GM21390 (cell line): ENCODE measurements at regions not wholly inside any gene's neighbourhood (a gene's known extent, or its start where the extent isn't known, plus 50 kb on each side); places are given as distances from the start of the nearest gene placed in this dataset.

ENCODE experiments used
- ATAC-seq: cut with Tn5 transposase; IDR thresholded peaks from one replicate; pipeline ENCODE4 v1.9.1; 2021; ENCODE audit not compliant: unreplicated experiment

DNA sequence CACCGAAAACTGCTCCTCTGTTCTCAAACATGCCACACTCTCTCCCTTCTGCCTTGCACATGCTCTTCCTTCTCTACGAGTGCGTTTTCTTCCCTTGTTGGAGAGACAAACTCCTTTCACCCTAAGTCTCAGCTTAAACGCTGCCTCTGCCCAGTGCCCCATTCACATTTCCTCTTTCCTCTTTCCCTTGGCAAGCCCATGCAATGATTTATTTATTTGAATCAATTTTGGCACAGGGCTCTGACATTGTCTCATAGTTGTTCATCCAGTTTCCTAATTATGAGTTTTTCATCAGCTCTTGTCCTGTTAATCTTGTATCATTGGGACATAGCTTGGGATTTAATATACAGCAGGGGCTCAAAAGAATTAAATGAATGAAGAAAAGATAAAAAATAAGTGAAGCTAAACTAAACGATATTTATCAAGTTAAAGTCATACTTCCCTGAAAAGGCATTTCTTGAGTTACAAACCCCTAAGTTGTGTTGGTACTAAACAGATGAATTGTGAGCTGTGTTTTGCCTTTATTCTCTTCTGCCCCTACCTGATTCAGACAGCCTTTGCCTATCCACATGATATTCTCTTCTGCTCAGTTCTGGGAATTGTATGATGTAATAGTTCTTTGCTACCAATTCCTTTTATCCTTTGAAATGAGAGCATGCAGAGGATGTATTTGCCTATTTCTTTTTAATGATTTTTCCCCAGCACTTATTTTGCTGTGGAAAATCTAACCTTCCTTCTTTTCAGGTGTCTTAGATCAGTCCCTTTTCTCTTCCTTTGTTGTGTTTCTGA, 704.4 kb downstream of the UTRN start:
- ATAC-seq: no peak

DNA sequence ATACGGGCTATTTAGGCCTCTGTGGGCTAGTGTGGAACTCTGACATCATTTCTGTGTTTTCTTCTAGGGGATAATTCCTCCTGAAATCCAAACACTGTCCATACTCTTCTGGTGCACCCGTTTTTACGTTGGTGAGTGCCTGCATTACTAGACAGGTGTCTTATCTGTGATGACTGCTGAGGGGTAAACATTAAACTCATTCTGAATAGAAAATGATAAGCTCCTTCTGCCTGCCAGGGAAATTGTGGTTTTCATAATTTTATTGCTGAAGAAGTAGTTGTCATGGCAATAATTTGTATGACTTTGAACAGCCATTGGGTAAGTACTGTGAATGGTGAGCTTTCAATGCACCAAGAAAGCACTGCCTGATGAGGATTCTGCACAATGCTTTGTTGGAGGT, 705.6 kb downstream of the UTRN start:
- no peak for ATAC-seq

DNA sequence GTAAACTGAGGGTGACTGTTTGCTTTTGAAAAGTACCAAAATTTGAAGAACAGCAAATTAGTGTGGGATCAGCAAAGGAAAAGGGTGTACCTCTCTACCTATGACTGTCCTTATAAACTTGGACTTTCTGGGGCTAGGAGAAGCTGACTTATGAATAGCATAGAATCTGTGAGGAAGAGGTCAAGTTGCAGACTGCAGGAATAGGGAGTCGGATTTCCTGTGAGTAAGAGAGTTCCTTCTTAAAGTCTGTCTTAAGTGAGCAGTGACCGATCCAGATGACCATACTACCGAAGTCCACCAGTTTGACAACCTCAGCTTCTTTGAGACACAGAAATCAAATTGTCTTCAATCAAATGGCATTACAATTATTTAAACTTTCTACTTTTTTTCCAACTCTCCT, 708.7 kb downstream of the UTRN start:
- no peak for ATAC-seq

DNA sequence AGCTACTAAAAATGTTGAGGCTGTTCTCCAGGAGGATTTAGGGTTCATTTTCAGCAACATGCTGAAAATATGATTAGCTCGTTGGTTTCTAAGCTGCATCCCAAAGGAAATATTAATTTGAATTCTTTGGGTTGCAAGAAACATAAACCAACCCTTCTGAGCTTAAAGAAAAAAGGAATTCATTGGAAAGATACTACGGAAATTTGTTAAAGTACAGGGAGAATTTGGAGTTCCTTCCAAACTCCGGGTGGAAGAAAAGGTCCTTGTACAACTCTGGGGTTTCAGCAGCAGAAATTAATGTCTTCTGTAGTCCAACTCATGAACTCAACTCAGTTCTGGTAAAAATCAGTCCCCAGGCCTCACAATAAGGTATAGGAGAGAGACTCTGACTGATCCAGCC, 712.9 kb downstream of the UTRN start:
- ATAC-seq: no peak

DNA sequence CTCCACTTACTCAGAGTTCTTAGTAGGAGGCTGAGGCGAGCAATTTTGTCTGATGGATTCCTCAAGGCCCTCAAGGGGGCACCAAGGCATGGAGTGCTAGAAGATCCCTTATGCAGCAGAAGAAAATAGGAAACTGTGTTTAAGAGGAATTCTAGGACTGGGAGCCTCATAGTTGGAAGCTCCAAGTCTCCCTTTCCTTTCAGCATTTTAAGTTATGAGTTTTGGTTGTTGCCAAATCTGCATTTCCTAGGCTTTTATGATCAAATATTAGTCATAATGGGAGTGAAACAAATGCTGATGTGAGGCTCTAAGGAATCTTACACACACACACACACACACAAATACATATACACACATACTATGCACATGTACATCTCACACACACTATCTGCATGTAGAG, 714.0 kb downstream of the UTRN start:
- no peak for ATAC-seq

DNA sequence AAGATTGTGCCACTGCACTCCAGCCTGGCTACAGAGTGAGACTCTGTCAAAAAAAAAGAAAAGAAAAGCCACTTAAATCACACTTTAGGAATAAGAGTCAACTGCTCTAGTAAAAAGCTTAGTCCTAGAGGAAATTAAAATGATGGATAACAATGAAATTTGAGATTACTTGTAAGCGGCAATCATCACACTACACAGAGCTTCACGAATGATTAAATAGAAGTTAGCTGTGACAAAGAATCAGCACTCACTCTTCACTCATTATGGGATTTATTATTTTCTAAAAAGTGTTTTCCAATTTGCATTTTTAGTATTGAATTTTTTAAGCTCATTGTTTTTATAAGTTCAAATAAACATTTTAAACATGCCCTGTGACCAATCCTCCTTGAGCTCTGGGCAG, 718.0 kb downstream of the UTRN start:
- ATAC-seq: no peak

DNA sequence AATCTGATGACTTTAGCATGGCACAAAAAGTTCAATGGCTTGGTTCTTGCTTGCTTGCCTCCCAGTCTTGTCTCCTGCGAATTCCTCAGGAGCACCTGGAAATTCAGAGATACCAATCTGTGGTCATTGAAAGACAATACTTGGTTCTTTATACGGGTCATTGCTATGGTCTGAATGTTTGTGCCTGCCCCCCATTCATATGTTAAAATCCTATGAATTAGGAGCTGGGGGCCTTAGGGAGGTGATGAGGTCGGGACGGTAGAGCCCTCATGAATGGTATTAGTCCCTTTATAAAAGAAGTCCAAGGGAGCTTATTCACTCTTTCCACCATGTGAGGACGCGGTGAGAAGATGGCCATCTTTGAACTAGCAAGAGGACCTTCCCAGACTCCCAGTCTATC, 721.8 kb downstream of the UTRN start:
- no peak for ATAC-seq

DNA sequence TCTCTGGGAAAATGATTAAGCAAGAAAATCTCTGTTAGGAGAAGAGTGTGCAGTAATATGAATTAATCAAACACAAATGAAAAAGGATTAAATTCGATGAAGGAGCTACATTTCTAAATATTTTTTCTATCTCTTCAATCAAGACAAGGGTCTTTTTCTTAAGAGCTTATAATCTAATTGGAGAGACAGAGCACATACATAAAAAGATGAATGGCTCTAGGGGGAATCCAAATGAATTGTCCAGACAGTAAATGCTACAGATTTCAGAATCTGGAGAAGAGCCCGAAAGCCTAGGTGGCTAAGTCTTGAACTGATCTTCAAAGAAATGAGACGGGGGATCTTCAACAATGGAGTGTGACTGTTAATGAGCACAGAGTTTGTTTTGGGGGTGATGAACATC, 723.6 kb downstream of the UTRN start:
- ATAC-seq: no peak

DNA sequence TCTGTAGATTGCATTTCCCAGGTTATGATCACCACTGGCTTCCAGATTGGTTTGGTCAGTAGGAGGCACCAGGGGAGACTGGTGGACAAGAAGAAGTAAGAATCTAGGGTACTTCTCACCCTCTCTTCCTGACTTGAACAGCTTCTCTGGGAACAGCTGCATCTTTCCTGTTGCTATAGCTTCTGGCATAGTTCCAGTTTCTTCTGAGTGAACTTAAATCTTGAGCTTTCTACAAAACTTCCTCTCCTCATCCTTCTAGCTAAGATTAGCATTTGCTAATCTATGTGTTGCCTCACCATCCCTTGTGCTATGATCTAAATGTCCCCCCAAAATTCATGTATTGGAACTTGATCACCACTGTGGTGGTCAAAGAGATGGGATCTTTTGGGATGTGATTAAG, 724.6 kb downstream of the UTRN start:
- ATAC-seq: no peak

DNA sequence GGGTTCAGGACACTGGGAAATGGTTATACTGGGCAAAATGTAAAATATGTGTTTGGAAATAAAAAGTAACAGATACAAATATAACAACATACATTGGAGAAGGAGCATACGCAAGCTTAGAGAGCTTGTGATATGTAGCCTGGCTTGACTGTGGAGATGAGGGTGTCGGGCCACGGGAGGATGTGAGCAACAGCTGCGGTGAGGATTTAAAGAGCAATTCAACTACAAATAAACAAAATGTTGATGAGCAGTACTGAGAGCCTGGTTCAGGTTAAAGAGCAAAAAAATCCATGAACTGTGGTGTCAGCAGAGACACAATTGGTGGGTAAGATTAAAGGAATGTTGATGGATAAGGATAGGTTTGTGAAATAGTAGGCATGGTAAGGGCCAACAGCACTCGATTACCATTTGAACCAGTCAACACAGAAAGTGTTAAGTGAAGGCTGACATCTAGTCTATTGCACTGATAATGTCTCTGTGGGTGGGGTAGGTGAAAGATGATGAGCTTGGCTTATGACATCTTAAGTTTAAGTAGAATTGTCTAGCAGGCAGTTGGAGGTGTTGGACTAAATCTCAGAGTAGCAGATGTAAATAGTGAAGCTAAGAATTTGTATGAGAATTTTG, 723.2 kb downstream of the EPM2A start:
- ATAC-seq: no peak

DNA sequence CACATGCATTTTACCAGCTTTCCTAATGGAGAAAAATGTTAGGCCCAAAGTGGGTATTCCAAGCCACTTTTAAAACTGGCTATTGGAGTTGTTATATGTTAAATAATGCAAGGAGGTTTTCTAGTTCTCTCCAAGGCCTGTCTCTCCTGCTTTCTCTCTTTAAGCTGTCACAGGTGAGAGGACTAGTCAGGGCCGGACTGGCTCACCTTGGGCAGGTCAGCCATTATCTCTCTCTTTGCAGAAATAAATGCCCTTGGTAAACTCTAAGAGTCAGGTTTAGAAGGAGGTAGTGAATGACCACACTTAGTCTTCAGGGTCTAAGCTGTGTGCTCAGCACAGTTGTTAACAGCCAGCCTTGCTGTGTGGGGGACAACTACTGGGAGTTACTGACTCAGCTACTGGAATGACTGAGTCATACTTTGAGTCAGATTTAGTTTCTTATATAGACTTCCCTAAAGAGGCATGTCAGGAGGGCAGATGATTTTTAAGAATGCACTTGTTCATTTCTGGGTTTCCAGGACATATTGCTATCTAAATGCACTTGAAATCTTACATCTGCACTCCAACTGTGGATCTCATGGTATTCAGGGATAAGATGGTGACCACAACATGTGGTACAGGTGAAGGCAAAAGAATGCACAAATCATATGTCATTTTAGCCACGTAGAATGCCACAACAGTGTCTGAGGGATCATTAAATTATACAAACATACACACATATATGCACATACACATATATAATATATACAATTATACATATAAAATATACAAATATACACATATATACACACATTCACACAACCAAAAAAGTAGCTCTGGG, 719.4 kb downstream of the EPM2A start:
- peak; percentile 98 for ATAC-seq

DNA sequence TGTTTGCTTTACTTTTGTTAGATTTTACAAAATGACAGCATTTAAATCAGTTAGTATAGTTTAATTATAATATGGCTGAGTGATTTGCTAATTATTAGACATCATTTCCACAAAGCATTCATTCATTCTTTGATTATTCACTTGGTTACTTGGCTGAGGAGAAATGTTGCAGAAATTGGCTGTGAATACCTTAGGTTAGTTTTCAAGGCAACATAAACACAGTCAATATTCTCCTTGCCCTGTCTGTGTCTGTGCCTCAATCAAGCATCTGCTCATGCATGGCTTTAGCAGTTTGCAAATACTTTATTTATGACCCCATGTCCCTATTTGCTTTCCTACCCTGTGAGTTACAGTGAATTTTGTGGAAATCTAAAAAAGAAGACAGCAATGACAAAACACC, 718.3 kb downstream of the EPM2A start:
- ATAC-seq: no peak

DNA sequence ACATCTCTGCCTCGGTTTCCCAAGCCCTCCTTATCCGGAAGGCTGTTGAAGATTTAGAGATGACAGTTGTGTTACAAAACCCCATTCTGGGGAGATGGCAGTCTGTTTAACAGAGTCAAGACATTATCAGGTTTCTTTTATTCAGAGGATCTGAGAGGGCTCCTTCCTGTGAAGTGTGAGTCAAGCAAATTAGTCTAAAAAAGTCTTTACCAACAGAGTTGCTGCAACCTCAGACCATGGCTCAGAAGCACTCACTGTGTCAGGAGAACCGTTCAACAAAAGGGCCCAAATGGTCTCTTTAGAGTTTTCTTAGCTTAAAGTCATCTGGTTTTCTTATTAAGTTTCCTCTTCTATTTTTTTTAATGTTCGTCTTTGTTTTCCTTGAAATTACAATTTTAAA, 717.8 kb downstream of the EPM2A start:
- no peak for ATAC-seq

DNA sequence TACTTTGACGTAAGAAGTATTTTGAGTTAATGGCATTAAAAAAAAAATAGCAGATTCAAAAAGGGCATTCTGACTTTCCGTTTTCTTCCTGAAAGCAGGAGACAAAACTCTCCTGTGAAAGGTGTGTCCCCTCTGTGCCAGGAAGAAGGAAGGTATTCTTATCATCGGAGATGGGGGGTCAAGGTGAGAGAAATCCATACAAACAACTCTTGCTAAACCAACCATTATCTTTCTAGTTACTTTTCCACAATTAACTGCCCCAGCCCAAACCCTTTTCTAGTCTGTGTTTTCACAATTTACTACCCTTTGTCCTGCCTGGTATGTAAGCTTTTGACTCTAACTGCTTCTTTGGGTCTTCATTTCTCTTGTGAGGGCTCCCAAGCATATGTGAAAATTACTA, 717.3 kb downstream of the EPM2A start:
- no peak for ATAC-seq

DNA sequence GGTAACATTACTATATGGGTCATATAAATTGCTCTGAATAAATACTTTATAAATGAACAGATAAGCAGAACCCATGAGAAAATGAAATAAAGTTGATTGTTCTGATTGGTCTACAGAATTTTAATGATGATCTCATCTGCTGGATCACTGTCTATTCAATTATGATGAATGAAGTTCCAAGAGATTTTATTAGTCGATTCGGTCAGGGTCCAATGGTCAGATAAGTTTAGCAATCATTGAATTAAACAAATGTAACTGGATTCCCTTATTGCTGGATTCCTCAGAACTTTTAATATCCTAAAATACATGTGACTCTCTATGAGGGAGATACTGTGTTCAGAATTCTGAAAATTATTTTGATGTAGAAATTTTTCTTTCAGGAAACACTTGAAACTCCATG, 715.2 kb downstream of the EPM2A start:
- ATAC-seq: no peak

DNA sequence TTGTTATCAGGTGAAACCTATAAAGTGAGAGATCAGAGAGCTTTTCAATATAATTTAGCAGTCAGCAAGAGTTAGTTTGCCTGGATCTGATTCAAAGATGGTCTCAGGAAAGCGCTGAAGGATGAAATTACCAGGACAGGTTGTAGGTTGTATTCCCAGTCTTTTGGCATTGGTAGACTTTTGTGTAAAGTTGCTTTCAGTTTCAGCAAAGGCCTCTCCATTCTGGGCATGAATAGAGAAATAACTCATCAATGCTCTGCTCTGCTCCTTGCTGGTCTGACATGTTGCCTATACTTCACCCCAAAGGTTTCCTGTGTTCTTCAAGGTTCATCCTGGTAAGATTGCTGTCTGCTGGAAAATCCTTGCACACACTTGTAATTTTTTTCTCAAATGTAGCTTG, 714.8 kb downstream of the EPM2A start:
- no peak for ATAC-seq

DNA sequence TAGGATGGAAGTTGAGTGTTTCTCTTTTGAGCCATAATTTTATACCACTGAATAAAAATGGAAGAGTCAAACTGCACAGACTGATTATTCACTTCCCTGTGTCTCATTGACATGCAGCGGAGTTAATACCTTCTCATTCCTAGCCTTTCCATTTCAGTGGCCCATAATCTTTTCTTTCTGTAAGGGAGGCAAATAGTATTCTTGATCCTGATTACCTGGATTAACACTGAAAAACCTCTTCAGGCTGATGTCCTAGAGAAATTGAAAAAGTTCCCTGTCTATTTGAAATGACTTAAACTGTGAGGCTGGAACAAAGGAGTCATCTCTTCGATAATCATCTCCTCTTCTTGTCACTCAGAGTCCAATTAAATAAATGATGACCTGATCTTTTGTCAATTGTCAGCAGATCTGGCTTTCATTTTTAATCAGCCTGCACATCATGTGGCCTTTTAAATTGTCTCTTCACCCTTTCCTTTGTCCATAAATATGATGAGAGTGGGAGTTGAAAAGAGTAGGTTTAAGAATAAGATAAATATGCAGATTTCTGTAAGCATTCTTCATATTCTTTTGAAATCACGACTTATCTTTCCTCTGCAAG, 713.0 kb downstream of the EPM2A start:
- no peak for ATAC-seq

DNA sequence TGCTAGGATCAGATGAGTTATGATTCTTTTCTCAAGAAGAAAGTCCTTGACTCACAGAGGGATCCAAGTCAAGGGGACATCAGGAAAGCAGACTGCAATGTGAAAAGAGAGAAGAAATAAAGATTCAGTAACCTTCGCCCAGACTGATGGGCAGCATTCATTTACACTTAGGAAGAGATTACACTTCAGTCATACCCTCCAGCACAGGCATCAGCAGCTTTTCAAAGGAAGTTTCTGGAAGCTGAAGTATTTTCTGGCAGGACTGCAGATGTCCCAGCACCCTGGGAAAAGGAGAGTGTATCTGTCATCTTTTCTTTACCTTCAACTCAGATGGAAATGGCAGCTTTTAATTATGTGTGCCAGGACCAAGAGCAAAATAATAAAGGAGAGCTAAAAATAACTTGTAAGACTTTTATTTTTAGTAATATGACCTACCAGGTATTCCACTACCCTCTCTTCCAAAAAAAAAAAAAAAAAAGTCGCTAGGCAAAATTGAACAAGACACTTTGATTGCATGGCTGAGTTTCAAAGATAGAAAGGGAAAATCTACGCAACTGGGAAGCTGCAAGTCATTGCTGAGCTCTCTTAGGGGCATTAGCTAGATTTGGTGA, 712.1 kb downstream of the EPM2A start:
- ATAC-seq: no peak

DNA sequence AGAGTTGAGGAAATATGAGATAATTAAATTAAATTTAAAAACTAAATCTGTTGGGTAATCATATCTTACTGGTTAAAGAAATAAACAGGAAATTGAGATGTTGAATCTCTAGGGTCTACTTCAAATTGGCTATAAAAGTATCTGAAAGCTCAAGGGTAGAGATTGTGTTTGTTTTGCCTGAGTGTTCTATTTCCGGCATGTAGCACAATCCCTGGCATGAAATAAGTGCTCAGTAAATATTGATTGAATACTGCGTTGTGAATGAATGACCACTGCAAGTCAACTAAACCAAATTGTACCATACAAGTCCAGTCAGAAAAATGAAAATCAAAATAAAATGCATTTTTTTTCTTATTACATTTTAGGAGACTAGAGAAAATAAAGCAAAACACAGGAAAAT, 709.8 kb downstream of the EPM2A start:
- ATAC-seq: no peak

DNA sequence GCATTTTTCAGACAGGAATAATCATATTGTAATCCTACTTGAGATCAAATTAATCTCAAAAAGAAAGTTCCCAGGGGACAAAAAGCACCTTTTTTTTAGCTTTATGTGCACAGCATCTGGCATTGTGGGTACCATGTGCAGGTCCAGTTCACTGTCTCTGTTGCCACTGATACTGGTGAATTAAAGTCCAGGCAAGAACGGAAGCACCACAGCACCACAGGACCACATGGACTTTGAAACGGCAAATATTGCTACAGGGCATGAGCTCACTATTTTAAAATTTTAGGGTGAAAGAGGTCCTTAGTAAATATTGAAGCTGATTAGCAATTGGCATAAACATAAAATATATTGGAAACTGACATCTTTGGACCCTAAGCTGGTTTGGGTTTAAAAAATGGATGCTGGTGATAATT, 709.0 kb downstream of the EPM2A start:
- ATAC-seq: no peak

DNA sequence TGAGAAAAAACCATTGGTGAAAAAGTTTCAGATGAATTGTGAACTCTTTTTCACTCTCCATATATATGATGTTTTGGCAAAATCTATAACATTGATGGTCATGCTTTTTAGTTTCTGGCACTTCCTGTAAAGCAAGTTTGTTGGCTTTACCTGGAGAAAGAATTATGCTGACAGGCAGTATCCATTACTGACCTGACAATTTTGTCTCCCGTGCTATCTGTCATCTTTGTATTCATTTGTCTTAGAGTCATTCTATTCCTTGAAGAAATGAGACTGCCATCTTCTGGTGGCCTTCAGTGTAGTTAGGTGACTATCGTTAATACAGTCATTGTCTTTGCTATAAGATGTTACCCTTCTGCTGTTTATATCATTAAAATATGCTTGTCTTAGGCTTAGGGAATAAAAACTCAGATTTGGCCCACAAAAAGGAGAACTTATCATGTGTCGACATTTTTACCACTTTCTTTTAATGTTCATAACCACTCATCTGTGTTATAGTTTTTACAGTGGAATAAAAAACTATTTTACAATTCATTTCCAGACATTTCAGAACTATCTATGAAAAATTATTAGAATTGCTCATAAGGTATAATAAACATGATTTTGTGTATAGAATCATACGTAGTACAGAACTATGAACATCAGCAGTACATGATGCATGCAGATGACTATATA, 707.0 kb downstream of the EPM2A start:
- no peak for ATAC-seq
